NCI-H2029 (cell line): ENCODE measurements at regions not wholly inside any gene's neighbourhood (a gene's known extent, or its start where the extent isn't known, plus 50 kb on each side); places are given as distances from the start of the nearest gene placed in this dataset.
A peak's percentile ranks its signal among the peaks of the same experiment; 100 is the strongest.
"Not testable (repeated sequence)": the region's sequence is repeated elsewhere in the genome, so short reads cannot be mapped to it uniquely, and the experiment has no call there.

ENCODE experiments used
- DNase-seq: peaks from one replicate; lab custom pipeline; 2025; lab: John Stamatoyannopoulos, UW

DNA sequence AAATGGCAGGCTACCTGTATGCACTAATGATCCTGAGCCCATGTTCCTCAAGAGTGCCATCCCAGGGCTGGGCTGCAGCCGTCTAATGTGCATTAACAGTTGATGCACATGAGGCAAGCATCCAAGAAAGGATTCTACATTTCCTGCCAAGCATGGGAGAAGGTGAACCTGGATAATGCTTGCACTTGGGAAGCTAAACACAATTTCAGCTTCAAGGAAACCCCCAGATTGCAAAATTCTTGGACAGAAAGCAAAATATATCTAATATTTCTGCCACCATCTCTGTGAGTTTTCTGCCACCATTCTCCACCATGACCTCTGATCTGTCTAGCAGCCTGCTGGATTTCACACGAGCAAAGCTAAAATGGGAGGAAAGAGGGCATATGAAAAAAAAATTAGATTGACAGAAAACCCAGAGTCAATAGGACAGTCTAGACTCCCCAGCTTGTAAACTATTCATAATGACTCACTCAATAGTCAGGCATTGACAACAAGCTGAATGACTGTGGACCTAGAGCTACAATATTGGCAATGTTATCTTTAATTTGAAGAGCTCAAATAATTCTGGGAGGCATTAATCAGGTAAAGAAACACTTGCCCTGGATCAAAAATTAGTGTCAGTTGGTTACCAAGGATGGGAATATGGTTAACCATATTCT, 91.9 kb upstream of the BCL2L14 start:
- DNase-seq: no peak

GRCh38 chr12:11980115-11980514, 90.6 kb upstream of the BCL2L14 start:
- DNase-seq: no peak

GRCh38 chr12:11981121-11981733, 89.5 kb upstream of the BCL2L14 start:
- DNase-seq: no peak

DNA sequence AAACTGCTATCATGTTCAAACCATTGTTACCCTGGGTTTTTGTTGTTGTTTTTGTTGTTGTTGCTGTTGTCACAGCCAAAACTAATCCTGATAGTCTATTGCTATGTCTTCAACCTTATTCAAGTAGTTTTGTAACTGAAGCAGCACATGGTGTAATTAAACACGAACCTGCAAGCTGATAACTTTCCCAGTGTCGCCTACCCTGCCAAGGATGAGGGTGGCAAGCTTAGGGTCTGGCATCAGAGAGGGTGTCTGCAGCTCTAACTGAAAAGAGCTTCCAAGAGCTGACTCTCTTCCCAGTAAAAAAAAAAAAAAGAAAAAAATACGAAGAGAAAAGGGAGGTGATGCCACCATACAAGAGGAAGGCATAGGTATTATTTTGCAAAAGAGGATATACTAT, 86.3 kb upstream of the BCL2L14 start:
- DNase-seq: no peak

DNA sequence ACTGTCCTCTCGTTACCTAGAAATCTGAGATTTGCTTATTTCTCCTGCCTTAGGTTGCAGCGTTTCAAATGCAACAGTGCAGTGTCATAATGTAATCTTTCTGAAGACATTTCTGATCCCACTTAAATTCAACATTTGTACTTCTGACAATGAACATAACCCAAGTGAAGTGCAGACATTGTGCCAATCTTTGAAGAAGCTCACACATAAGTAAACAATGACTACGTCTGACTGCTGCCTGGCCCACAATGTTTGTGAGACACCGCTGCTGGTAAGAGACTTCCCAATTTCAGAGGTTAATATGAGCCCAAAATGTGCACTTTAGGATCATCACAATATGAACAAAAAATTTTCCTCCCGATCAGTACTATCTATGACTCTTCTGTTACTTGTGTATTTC, 84.6 kb upstream of the BCL2L14 start:
- peak; percentile 10 for DNase-seq

DNA sequence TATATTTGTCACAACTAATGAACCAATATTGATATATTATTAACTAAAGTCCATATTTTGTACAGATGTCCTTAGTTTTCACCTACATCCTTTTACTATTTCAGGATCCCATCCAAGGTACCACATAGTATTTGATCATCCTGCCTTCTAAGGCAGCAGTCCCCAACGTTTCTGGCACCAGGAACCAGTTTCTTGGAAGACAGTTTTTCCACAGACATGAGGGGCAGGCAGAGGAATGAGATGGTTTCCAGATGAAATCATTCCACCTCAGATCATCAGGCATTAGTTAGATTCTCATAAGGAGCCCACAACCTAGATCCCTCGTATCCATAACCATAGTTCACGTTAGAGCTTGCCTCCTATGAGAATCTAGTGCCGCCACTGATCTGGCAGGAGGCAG, 82.8 kb upstream of the BCL2L14 start:
- DNase-seq: no peak

DNA sequence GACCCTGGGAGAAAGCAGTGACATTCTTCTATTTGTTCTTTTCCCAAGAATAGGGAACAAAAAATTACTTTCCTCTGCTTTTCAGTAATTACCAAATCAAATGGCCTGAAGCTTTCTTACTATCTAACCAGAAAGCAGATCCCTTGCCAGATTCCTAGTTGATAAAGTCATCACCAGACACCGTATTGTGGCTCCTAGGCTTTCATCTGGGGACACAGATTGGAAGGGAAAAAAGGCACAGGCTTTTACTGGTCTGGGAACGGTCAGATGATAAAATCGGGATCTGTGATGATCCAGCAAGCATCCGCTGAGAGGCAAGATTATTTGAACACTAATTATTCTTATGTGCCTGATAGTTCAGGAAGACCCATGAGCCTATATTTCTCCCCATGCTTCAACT, 79.1 kb upstream of the BCL2L14 start:
- DNase-seq: no peak

DNA sequence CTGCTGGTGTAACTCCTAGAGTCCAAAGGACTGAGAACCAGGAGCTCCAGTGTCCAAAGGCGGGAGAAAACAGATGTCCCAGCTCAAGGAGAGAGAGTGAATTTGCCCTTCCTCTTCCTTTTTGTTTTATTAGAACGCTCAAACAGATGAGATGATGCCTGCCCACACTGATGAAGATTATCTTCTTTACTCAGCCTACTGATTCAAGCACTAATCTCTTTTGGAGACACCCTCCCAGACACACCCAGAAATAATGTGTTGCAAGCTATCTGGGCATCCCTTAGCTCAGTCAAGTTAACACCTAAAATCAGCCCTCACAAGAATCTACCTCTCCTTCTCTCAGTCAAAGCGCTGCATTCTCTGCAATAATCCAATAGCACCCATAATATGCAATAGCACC, 78.2 kb upstream of the BCL2L14 start:
- DNase-seq: no peak

DNA sequence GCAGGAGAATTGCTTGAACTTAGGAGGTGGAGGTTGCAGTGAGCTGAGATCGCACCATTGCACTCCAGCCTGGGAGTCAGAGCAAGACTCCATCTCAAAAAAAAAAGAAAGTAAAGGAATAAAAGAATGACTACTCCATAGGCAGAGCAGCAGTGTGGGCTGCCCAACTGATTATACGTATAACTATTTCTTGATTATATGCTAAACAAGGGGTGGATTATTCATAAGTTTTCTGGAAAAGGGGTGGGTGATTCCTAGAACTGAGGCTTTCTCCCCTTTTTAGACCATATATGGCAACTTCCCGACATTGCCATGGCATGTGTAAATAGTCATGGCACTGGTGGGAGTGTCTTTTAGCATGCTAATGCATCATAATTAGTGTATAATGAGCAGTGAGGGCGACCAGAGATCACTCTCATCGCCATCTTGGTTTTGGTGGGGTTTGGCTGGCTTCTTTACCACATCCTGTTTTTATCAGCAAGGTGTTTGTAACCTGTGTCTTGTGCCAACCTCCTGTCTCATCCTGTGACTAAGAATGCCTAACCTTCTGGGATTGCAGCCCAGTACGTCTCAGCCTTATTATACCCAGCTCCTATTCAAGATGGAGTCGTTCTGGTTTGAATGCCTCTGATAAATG, 72.3 kb upstream of the BCL2L14 start:
- peak; percentile 78 for DNase-seq

- no peak for DNase-seq
Observed at GRCh38 chr12:11998944-11999315, 71.8 kb upstream of the BCL2L14 start.

- DNase-seq: no peak
Observed at GRCh38 chr12:12003609-12004008, 67.1 kb upstream of the BCL2L14 start.

DNA sequence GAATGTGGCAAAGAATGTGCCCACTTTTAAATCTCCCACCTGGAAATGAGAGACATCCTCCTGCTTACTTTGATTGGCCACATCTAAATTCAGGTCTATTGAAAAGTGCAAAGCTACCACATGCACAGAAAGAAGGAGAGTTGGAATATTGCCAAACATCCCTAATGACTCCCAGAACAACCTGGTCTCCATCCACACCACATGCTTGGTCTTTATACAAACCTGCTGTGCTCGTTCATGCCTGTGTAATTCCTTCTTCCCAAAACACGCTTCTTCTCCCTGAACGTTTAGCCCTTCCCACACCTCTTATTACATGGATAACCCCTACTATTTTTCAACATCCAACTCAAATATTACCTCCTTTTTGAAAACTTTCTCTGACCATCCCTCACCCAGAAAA, 66.2 kb upstream of the BCL2L14 start:
- DNase-seq: peak; percentile 18

DNA sequence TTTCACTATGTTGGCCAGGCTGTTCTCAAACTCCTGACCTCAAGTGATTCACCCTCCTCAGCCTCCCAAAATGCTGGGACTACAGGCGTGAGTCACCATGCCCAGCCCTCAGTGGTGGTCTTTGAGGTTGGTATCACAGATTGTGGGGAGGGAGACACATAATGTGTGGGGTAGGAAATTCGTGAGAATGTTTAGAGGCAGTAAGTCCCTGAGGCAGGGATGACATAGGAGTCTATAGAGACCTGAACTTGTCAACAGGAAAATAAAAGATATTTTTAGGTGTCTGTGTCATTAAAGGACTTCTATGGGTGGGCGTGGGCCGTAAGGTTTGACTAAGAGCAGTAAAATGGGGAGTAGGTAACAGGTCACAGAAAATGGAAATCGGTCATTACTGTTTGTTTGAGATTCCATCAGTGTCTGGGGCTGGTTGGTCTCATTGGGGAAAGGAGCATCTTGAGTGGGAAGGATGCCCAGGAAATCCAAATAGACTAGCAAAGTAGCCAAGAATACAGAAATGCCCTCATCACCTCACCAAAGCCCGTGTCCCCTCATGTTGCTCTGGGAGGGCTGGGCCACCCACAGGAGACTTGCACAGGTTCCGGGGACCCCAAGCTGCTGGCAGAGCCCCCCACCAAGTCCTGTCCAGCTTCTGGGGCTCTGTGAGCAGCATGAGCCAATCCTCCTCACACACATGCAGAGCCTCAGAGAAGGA, 63.6 kb upstream of the BCL2L14 start:
- DNase-seq: no peak

- no peak for DNase-seq
Observed at GRCh38 chr12:12007713-12008231, 63.0 kb upstream of the BCL2L14 start.

GRCh38 chr12:12008232-12008850, 62.4 kb upstream of the BCL2L14 start:
- DNase-seq: peak; percentile 27

- DNase-seq: peak; percentile 98
Observed at GRCh38 chr12:12008931-12009611, 61.7 kb upstream of the BCL2L14 start.

- DNase-seq: not testable (repeated sequence)
Observed at GRCh38 chr12:12009749-12010276, 60.9 kb upstream of the BCL2L14 start.

- peak; percentile 36 for DNase-seq
Observed at GRCh38 chr12:12010277-12011039, 60.3 kb upstream of the BCL2L14 start.

GRCh38 chr12:12011880-12012260, 58.9 kb upstream of the BCL2L14 start:
- no peak for DNase-seq

DNA sequence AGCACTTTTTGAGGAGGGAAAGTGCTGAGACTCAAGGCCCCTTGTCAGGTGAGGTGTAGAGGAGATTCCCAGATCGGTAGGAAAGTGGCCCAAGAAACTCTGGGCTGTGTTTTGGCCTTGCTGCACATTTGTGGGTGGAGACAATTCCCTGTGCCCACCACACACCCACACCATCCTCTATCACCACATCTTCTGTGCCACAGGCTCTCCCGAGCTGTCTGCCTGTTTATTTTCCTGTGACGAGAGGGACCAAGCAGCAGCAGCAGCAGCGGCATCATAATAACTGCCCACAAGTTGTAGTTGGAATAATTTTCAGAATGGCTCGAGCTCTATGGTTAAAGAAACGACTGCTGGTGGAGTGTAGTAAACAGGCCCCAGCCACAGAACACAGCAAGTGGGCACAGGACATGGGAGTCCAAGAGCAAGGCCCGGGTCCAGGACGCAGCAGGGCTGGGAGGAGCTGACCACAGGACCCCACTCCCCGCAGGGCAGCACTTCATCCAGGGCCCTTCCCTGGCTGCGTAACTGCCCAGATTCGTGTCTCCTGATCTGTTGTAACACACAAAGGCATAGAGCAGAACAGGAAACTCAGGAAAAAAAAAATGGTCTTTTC, 55.6 kb upstream of the BCL2L14 start:
- DNase-seq: no peak
